Neural progenitor cell (in vitro differentiated cells): ENCODE measurements at regions not wholly inside any gene's neighbourhood (a gene's known extent, or its start where the extent isn't known, plus 50 kb on each side); places are given as distances from the start of the nearest gene placed in this dataset.

Source experiments
- DNase-seq: peaks from one replicate; pipeline ENCODE4 v3.0.0-alpha.2; 2016; ENCODE audit warnings: low spot score
- H2AFZ ChIP-seq: fragments of 200-600 bp; sonication (generic); replicated peaks from 2 replicates; pipeline ENCODE4 v1.6.1; 2016; ENCODE audit warnings: antibody characterized with exemption
- H3F3A ChIP-seq: fragments of 200-600 bp; sonication (generic); 2 replicates; pipeline ENCODE4 v1.6.1; 2016; ENCODE audit warnings: antibody characterized with exemption, low read depth
- H3K27ac ChIP-seq: fragments of 200-600 bp; sonication (generic); 2 replicates; pipeline ENCODE4 v1.5.1; 2016; ENCODE audit warnings: mild to moderate bottlenecking
- H3K27me3 ChIP-seq: fragments of 200-600 bp; sonication (generic); 2 replicates; pipeline ENCODE4 v1.6.1; 2016; ENCODE audit warnings: mild to moderate bottlenecking, moderate library complexity
- H3K36me3 ChIP-seq: fragments of 200-600 bp; sonication (generic); 2 replicates; pipeline ENCODE4 v1.5.1; 2016
- H3K4me1 ChIP-seq: fragments of 200-600 bp; sonication (generic); 2 replicates; pipeline ENCODE4 v1.6.1; 2016; ENCODE audit warnings: mixed run types
- H3K4me2 ChIP-seq: fragments of 200-600 bp; sonication (generic); 2 replicates; pipeline ENCODE4 v1.6.1; 2016
- H3K4me3 ChIP-seq: fragments of 200-600 bp; sonication (generic); 2 replicates; pipeline ENCODE4 v1.5.1; 2016
- H3K79me2 ChIP-seq: fragments of 200-600 bp; sonication (generic); 2 replicates; pipeline ENCODE4 v1.6.1; 2016; ENCODE audit warnings: low read depth
- H3K9ac ChIP-seq: fragments of 200-600 bp; sonication (generic); 2 replicates; pipeline ENCODE4 v1.6.1; 2016
- H3K9me3 ChIP-seq: fragments of 200-600 bp; sonication (generic); 2 replicates; pipeline ENCODE4 v1.5.1; 2016; ENCODE audit warnings: low read depth
- H4K20me1 ChIP-seq: fragments of 200-600 bp; sonication (generic); 2 replicates; pipeline ENCODE4 v1.6.1; 2016; ENCODE audit warnings: low read depth
- H3K27ac Mint-ChIP-seq: 3 replicates; pipeline ENCODE4 v1.8.0; 2021; ENCODE audit warnings: mixed read lengths
- H3K27me3 Mint-ChIP-seq: 2 replicates; pipeline ENCODE4 v1.8.0; 2022; ENCODE audit warnings: low read depth, mild to moderate bottlenecking, inconsistent platforms, moderate library complexity, mixed read lengths; ENCODE audit not compliant: insufficient read depth
- H3K36me3 Mint-ChIP-seq: 3 replicates; pipeline ENCODE4 v1.8.0; 2021; ENCODE audit warnings: mixed read lengths
- H3K4me1 Mint-ChIP-seq: 3 replicates; pipeline ENCODE4 v1.8.0; 2021; ENCODE audit warnings: mixed read lengths
- H3K4me3 Mint-ChIP-seq: 3 replicates; pipeline ENCODE4 v1.8.0; 2021; ENCODE audit warnings: mild to moderate bottlenecking, moderate library complexity, mixed read lengths
- H3K9me3 Mint-ChIP-seq: 3 replicates; pipeline ENCODE4 v1.8.0; 2020; ENCODE audit warnings: mixed read lengths
- EZH2 ChIP-seq: fragments of 200-600 bp; sonication (generic); IDR thresholded peaks from 2 replicates; pipeline ENCODE4 v1.6.1; 2017; ENCODE audit warnings: antibody characterized with exemption, mild to moderate bottlenecking, moderate library complexity
- EZH2phosphoT487 ChIP-seq: fragments of 200-600 bp; sonication (generic); IDR thresholded peaks from 2 replicates; pipeline ENCODE4 v1.6.1; 2017; ENCODE audit warnings: antibody characterized with exemption
- TF ChIP-seq, protein P1 (sequence below): fragments of 200-600 bp; sonication (generic); IDR thresholded peaks from 2 replicates; pipeline ENCODE4 v1.5.1; 2017; ENCODE audit warnings: antibody characterized with exemption, mild to moderate bottlenecking

DNA sequence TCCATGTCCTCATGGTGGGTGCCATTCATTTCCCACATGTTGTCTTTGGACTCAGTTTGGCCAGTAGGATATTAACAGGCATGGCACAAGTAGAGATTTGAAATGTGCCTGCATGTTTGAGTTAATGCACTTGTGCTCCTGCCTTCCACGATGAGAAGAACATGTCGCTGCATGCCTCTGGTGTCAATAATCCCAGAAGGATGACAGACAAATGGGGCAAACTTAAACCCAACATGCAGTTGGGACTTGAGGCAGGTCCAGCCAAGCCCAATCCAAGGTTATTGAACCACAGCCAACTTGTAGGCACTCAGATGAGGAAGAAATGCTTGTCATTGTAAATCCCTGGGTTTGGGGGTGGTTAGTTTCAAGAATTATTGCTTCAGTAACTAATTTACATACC, 174.6 kb downstream of the TRIM33 start:
- no peak for TF ChIP-seq EZH2phosphoT487
- TF ChIP-seq EZH2 = no peak
- TF ChIP-seq, protein P1, sequence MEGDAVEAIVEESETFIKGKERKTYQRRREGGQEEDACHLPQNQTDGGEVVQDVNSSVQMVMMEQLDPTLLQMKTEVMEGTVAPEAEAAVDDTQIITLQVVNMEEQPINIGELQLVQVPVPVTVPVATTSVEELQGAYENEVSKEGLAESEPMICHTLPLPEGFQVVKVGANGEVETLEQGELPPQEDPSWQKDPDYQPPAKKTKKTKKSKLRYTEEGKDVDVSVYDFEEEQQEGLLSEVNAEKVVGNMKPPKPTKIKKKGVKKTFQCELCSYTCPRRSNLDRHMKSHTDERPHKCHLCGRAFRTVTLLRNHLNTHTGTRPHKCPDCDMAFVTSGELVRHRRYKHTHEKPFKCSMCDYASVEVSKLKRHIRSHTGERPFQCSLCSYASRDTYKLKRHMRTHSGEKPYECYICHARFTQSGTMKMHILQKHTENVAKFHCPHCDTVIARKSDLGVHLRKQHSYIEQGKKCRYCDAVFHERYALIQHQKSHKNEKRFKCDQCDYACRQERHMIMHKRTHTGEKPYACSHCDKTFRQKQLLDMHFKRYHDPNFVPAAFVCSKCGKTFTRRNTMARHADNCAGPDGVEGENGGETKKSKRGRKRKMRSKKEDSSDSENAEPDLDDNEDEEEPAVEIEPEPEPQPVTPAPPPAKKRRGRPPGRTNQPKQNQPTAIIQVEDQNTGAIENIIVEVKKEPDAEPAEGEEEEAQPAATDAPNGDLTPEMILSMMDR = no peak
- Mint-ChIP-seq H3K27ac (no peak overlapping the region), H3K4me1 (no peaks in the 10 kb centered on the region), H3K36me3 (no peaks in the 10 kb centered on the region), H3K9me3 (no peaks in the 10 kb centered on the region), H3K27me3 (peaks cover 2% of the 10 kb centered on the region), H3K4me3 (no peak overlapping the region)
- no peaks in the 10 kb centered on the region for H4K20me1 ChIP-seq
- no peak for DNase-seq
- H3K4me1 ChIP-seq = no peaks in the 10 kb centered on the region
- no peaks in the 10 kb centered on the region for H3F3A ChIP-seq
- no peak overlapping the region for H3K9ac ChIP-seq
- no peaks in the 10 kb centered on the region for H3K27me3 ChIP-seq
- H3K79me2 ChIP-seq = no peaks in the 10 kb centered on the region
- no peak overlapping the region for H3K4me3 ChIP-seq
- no peak overlapping the region for H3K4me2 ChIP-seq
- no peaks in the 10 kb centered on the region for H3K9me3 ChIP-seq
- no peaks in the 10 kb centered on the region for H3K36me3 ChIP-seq
- no peak overlapping the region for H3K27ac ChIP-seq
- H2AFZ ChIP-seq = no peak overlapping the region

DNA sequence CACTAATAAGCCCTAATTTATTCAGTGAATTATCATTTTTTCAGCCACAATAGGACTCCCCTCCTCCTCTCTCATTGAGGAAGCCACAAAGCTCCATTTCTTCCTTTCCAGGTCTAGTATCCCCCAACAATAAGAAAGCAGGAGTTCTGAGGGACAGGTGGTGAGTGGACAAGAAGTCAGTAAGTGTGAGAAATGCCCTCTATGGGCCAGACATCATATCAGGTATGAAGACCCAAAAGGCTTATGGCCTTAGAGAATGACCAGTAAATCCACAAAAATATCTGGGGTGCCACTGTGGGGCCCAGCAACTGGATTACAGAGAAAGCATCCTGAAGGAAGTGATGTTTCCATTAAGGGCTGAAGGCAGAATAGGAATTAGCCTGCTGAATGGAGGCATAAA, 175.7 kb downstream of the TRIM33 start:
- no peaks in the 10 kb centered on the region for H3K79me2 ChIP-seq
- no peaks in the 10 kb centered on the region for H4K20me1 ChIP-seq
- no peak overlapping the region for H3K27ac ChIP-seq
- no peaks in the 10 kb centered on the region for H3K36me3 ChIP-seq
- H2AFZ ChIP-seq = no peak overlapping the region
- TF ChIP-seq EZH2 (no peak), EZH2phosphoT487 (no peak)
- TF ChIP-seq, protein P1 = no peak
- no peaks in the 10 kb centered on the region for H3K4me1 ChIP-seq
- no peak overlapping the region for H3K4me3 ChIP-seq
- Mint-ChIP-seq H3K36me3 (no peaks in the 10 kb centered on the region), H3K27ac (no peak overlapping the region), H3K4me3 (no peak overlapping the region), H3K27me3 (peaks cover 2% of the 10 kb centered on the region), H3K9me3 (no peaks in the 10 kb centered on the region), H3K4me1 (no peaks in the 10 kb centered on the region)
- H3K9me3 ChIP-seq = no peaks in the 10 kb centered on the region
- no peak overlapping the region for H3K9ac ChIP-seq
- H3K4me2 ChIP-seq = no peak overlapping the region
- no peak for DNase-seq
- H3F3A ChIP-seq = no peaks in the 10 kb centered on the region
- H3K27me3 ChIP-seq = no peaks in the 10 kb centered on the region

DNA sequence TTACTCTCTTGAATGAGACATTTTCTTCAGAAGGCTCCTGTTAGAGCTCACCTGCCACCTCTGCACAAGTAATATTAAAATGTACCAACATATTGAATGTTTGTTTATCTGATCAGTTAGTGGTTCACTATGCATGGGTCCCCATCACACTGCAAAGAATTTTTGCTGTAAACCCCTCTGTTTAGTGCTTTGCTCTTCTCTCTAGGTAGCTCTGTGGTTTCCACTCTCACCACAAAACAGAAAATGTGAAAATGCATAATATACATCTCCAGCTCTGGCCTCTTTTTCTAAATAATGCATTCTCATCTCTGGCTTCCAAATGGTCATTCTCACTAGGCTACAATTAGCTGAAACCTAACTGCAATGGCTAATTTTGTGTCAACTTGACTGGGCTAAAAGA, 176.7 kb downstream of the TRIM33 start:
- no peak overlapping the region for H2AFZ ChIP-seq
- TF ChIP-seq EZH2 (no peak), EZH2phosphoT487 (no peak)
- TF ChIP-seq, protein P1 = no peak
- H3K27ac ChIP-seq = no peak overlapping the region
- H3K36me3 Mint-ChIP-seq = no peaks in the 10 kb centered on the region
- H4K20me1 ChIP-seq = no peaks in the 10 kb centered on the region
- no peaks in the 10 kb centered on the region for H3K4me1 ChIP-seq
- H3K27me3 ChIP-seq = no peaks in the 10 kb centered on the region
- H3K9ac ChIP-seq = no peak overlapping the region
- H3K27me3 Mint-ChIP-seq = no peaks in the 10 kb centered on the region
- H3K4me3 ChIP-seq = no peak overlapping the region
- H3K36me3 ChIP-seq = no peaks in the 10 kb centered on the region
- no peaks in the 10 kb centered on the region for H3K9me3 ChIP-seq
- no peak overlapping the region for H3K4me3 Mint-ChIP-seq
- no peaks in the 10 kb centered on the region for H3F3A ChIP-seq
- no peak overlapping the region for H3K27ac Mint-ChIP-seq
- H3K4me2 ChIP-seq = no peak overlapping the region
- H3K4me1 Mint-ChIP-seq = no peaks in the 10 kb centered on the region
- H3K9me3 Mint-ChIP-seq = no peaks in the 10 kb centered on the region
- no peak for DNase-seq
- no peaks in the 10 kb centered on the region for H3K79me2 ChIP-seq

DNA sequence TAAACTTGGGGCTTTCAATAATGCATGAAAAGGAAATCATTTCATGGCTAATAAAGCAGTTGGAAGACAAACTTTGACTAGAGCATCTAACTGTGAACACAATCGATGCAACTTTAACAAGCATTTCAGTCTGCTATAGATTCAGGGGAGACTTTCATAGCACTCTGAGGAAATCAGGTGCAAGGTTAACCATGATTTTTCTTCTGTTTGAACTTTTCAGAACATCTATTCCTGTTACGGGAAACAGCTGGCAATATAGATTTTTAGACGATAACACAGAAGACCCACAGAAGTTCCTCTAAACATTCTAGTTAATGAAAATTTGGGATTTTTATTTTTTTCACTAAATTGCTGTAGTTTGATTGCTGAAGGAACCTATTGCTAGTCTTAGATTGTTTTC, 177.3 kb downstream of the TRIM33 start:
- no peaks in the 10 kb centered on the region for H3K36me3 Mint-ChIP-seq
- no peak overlapping the region for H3K4me3 Mint-ChIP-seq
- no peak for DNase-seq
- peaks cover 2% of the 10 kb centered on the region for H3K9me3 Mint-ChIP-seq
- Histone ChIP-seq H3K4me2 (no peak overlapping the region), H2AFZ (no peak overlapping the region), H3K4me1 (no peaks in the 10 kb centered on the region), H3K36me3 (no peaks in the 10 kb centered on the region), H3K9me3 (no peaks in the 10 kb centered on the region), H3K27ac (no peak overlapping the region), H3K79me2 (no peaks in the 10 kb centered on the region), H3K4me3 (no peak overlapping the region), H3K27me3 (no peaks in the 10 kb centered on the region), H4K20me1 (no peaks in the 10 kb centered on the region), H3F3A (no peaks in the 10 kb centered on the region), H3K9ac (no peak overlapping the region)
- no peaks in the 10 kb centered on the region for H3K4me1 Mint-ChIP-seq
- H3K27ac Mint-ChIP-seq = no peak overlapping the region
- H3K27me3 Mint-ChIP-seq = no peaks in the 10 kb centered on the region
- TF ChIP-seq, protein P1 = no peak
- no peak for TF ChIP-seq EZH2
- no peak for TF ChIP-seq EZH2phosphoT487
